ENCODE measurements at regions not wholly inside any gene's neighbourhood (a gene's known extent, or its start where the extent isn't known, plus 50 kb on each side); places are given as distances from the start of the nearest gene placed in this dataset.

- ChIA-PET CTCF (interaction anchor here (0.6 to 0.7 kb wide), 2 partner anchors 11 to 149 kb away, joined by 3 read pairs; no protein-coding TSS in a partner anchor), POLR2A (no interaction called here)
- no peaks in the 10 kb centered on the region for H3K36me3 Mint-ChIP-seq (ENCODE audit: insufficient read depth, unreplicated experiment)
- no TSS peak for BruUV-seq (replicated peaks)
- TF ChIP-seq, protein P1, sequence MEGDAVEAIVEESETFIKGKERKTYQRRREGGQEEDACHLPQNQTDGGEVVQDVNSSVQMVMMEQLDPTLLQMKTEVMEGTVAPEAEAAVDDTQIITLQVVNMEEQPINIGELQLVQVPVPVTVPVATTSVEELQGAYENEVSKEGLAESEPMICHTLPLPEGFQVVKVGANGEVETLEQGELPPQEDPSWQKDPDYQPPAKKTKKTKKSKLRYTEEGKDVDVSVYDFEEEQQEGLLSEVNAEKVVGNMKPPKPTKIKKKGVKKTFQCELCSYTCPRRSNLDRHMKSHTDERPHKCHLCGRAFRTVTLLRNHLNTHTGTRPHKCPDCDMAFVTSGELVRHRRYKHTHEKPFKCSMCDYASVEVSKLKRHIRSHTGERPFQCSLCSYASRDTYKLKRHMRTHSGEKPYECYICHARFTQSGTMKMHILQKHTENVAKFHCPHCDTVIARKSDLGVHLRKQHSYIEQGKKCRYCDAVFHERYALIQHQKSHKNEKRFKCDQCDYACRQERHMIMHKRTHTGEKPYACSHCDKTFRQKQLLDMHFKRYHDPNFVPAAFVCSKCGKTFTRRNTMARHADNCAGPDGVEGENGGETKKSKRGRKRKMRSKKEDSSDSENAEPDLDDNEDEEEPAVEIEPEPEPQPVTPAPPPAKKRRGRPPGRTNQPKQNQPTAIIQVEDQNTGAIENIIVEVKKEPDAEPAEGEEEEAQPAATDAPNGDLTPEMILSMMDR (IDR thresholded peaks at IDR 0.05; ENCODE audit: unreplicated experiment), result no peak
- H3K27ac Mint-ChIP-seq (ENCODE audit: low read depth, unreplicated experiment), result no peak overlapping the region
- H3K4me3 Mint-ChIP-seq (ENCODE audit: unreplicated experiment), result no peak overlapping the region
- no peaks in the 10 kb centered on the region for H3K9me3 Mint-ChIP-seq (ENCODE audit: unreplicated experiment)
- DNase-seq (ENCODE audit: unreplicated experiment), result no peak
- H3K27me3 Mint-ChIP-seq (ENCODE audit: insufficient read depth, unreplicated experiment), result no peaks in the 10 kb centered on the region
- intact Hi-C loops (cut with micrococcal nuclease), result no loop called here
- H3K4me1 Mint-ChIP-seq (ENCODE audit: insufficient read depth, unreplicated experiment), result no peaks in the 10 kb centered on the region
Measured at GRCh38 chr2:193528458-193528857, 1333.7 kb upstream of the TMEFF2 start.

DNA sequence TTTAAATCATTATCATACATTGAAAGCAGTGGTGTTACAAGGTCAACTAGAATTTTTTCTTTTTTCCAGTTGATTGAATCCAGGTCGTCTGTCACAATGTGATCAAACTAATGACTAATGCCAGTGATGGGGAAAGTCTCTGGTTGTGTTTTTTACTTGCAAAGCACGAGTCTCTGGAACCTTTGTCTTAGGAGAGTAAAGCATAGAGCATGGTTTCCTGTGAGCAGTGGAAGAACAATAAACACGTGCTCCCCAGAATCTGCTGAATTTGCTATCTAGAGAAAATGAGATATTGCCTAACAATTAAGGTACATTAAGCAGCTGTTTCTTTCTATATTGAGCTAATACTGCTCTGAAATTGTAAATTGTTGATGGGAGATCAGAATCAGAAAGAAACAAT lies 1332.4 kb upstream of the TMEFF2 start:
- BruUV-seq (replicated peaks), result no TSS peak
- Mint-ChIP-seq H3K4me3 (ENCODE audit: unreplicated experiment) (no peak overlapping the region), H3K9me3 (ENCODE audit: unreplicated experiment) (no peaks in the 10 kb centered on the region), H3K27ac (ENCODE audit: low read depth, unreplicated experiment) (no peak overlapping the region), H3K27me3 (ENCODE audit: insufficient read depth, unreplicated experiment) (no peaks in the 10 kb centered on the region), H3K4me1 (ENCODE audit: insufficient read depth, unreplicated experiment) (no peaks in the 10 kb centered on the region), H3K36me3 (ENCODE audit: insufficient read depth, unreplicated experiment) (no peaks in the 10 kb centered on the region)
- DNase-seq (ENCODE audit: unreplicated experiment), result no peak
- ChIA-PET CTCF (interaction anchor here (0.5 kb wide), 1 partner anchor 1433 kb away, joined by 5 read pairs; no protein-coding TSS in a partner anchor), POLR2A (no interaction called here)
- TF ChIP-seq, protein P1 (IDR thresholded peaks at IDR 0.05; ENCODE audit: unreplicated experiment), result no peak
- intact Hi-C loops (cut with micrococcal nuclease), result no loop called here

DNA sequence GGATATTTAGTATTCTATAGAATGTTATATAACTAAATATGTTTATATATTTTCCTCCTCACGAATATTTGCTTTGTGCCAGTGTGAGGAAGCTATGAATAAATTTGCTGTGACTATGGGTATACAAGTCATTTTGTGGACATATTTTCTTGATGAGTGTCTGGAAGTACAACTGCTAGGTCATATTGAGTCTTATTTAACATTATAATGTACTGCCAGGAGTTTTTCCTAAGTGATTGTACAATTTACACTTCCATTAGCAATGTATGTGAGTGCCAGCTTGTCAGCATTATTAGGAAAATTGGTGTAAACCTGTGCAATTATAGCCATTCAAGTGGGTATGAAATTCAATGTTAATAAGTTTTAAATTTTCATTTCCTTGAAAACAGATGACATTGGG lies 1328.9 kb upstream of the TMEFF2 start:
- H3K36me3 Mint-ChIP-seq (ENCODE audit: insufficient read depth, unreplicated experiment), result no peaks in the 10 kb centered on the region
- H3K9me3 Mint-ChIP-seq (ENCODE audit: unreplicated experiment), result no peaks in the 10 kb centered on the region
- DNase-seq (ENCODE audit: unreplicated experiment), result no peak
- no peaks in the 10 kb centered on the region for H3K4me1 Mint-ChIP-seq (ENCODE audit: insufficient read depth, unreplicated experiment)
- H3K27ac Mint-ChIP-seq (ENCODE audit: low read depth, unreplicated experiment), result no peak overlapping the region
- no peaks in the 10 kb centered on the region for H3K27me3 Mint-ChIP-seq (ENCODE audit: insufficient read depth, unreplicated experiment)
- TF ChIP-seq, protein P1 (IDR thresholded peaks at IDR 0.05; ENCODE audit: unreplicated experiment), result no peak
- no peak overlapping the region for H3K4me3 Mint-ChIP-seq (ENCODE audit: unreplicated experiment)
- ChIA-PET POLR2A (no interaction called here), CTCF (interaction anchor here (1.4 kb wide), 1 partner anchor 61 kb away, joined by 3 read pairs; no protein-coding TSS in a partner anchor)
- intact Hi-C loops (cut with micrococcal nuclease), result no loop called here
- no TSS peak for BruUV-seq (replicated peaks)

DNA sequence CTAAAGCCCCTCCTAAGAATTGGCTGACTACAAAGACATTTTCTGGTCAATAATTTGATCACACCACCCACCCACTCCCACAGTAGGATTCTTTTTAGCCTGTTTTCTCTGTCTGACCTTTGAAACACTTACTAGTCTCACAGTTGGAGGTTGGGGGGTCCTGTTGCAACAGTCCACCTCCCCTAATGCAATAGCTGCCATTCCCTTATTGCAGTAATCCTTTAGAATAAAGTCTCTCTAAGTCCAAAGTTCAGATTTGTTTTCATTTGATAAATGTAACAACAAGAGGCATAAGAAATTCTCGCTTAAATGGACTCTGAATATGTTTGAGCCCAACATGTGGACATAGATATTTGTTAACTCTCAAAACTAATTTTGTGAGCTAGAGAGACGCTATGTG lies 1326.8 kb upstream of the TMEFF2 start:
- BruUV-seq (replicated peaks), result no TSS peak
- TF ChIP-seq, protein P1 (IDR thresholded peaks at IDR 0.05; ENCODE audit: unreplicated experiment), result no peak
- no peak for DNase-seq (ENCODE audit: unreplicated experiment)
- no peaks in the 10 kb centered on the region for H3K36me3 Mint-ChIP-seq (ENCODE audit: insufficient read depth, unreplicated experiment)
- intact Hi-C loops (cut with micrococcal nuclease), result no loop called here
- H3K9me3 Mint-ChIP-seq (ENCODE audit: unreplicated experiment), result no peaks in the 10 kb centered on the region
- H3K27ac Mint-ChIP-seq (ENCODE audit: low read depth, unreplicated experiment), result no peak overlapping the region
- peaks cover 6% of the 10 kb centered on the region for H3K4me1 Mint-ChIP-seq (ENCODE audit: insufficient read depth, unreplicated experiment)
- ChIA-PET POLR2A (no interaction called here), CTCF (no interaction called here)
- no peak overlapping the region for H3K4me3 Mint-ChIP-seq (ENCODE audit: unreplicated experiment)
- H3K27me3 Mint-ChIP-seq (ENCODE audit: insufficient read depth, unreplicated experiment), result no peaks in the 10 kb centered on the region
